ENCODE measurements at regions not wholly inside any gene's neighbourhood (a gene's known extent, or its start where the extent isn't known, plus 50 kb on each side); places are given as distances from the start of the nearest gene placed in this dataset.

DNA sequence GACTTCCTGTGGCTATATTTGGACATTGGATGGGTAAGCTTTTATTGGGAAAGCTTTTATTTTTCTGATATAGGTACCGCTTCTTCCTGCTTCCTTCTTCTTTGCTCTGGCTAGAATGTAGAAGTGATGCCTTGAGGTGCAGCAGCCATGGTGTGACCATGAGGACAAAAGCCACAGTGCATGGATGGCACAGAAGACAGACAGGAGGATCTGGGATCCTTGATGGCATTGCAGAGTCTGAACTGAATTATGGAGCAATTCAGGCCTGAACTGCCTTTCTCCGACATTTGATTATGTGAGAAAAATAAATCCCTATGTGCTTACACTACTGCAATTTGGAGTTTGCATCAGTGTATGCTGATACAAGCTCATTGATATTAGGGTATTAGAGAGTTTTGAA lies 191.3 kb upstream of the CRY1 start:
- DNase-seq: no peak

DNA sequence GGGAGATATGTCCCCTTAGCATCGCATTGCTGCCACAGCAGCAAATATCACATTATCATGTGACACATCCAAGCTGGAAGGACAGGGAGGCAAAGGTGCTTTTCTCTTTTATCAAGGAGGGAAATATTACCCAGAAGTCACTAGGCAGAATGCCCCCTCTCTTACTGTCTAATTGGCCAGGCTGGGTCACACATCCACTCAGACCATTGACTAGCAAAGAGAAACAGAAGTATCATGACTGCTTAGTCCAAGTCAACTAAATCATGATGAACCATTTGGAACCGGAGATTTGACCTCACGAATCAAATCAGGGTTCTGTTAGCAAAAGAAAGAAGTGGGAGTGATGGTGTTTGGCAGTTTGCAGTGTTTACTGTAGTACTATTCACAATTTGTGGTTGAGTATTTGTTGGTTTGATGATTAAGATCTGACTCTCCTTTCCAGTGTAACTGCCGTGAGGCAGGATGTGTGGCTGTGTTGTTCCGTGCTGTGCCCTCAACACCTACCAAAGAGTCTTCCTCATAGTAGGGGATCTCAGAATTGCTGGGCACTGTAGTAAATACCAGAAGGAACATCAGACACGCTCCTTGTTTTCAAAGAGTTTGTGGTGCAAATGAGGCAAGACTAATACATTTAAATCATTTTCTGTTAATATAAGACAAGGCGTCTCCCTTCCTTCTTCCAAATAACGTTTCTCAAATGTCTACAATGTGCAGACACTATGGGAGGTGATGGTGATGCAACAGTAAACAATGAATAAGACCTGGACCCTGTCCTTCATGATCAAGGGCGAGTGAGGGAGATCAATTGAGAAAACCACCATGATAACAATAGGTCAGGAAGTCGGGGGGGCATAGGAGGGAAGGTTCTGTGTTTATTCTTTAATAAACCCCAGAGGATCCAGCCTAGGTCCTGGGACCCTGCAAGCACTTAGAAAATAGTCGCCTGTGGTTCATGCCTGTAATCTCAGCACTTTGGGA lies 194.4 kb upstream of the CRY1 start:
- DNase-seq: peak; percentile 0

DNA sequence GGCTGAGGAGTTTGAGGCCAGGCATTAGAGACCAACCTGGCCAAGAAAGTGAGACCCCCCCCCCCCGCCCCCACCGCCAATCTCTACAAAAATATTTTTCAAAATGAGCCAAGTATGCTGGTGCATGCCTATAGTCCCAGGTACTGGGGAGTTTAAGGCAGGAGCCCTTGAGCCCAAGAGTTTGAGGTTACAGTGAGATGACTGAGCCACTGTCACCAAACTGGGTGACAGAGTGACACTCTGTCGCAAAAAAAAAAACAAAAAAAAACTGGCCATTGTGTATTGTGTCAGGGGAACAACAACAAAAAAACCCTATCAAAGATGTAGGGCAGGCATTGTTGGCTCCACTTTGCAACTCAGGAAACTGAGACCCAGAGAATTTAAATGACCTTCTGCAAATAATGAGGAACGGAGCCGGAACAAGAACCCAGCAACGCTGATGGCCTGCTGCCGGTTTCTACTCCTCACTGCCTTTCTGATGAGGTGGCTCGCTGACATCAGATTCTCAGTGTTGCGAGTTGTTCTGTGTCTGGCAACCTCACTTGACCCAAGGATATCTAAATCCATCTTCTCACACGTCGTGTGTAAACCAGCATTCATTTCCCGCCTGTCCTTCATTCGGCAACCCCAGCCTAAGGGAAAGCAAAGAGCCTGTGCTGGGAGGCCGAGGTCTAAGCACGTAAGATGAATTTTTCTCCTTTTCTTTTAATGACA lies 195.2 kb upstream of the CRY1 start:
- DNase-seq: no peak

DNA sequence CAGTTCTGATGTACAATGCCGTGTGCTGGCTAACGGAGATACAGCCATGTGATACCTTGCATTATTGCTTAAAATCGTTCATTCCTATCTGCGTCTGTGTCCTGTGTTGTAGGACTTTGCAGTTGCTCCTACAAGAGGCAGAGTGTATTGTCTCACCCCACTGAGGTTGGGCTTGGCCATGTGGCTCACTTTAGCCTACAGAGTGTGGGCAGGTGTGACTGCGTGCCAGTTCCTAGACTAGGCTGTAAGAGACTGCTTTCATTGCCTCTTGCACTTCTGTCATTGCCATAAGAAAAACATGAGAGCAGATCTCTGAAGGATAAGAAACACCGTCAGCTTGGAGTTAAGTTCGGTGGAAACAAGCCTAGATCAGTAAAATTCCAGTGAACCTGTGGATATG lies 197.7 kb upstream of the CRY1 start:
- DNase-seq: no peak

DNA sequence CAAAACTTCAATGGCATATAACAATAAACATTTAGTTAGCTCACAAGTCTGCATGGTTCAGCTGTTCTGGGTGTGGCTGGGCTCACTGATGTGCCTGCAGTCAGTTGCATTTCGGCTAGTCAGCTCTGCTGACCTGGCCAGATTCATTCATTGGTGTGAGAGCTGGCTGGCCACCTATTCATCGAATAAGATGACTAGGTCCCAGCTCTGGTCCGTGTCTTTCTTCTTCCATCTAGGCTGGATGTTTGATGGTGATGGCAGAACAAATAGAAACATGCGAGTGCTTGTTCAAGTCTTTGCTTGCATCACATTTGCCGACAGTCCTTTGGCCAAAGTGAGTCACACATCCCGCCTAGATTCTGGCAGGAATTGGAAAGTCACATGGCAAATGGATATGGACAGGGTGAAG lies 203.3 kb upstream of the CRY1 start:
- DNase-seq: no peak

DNA sequence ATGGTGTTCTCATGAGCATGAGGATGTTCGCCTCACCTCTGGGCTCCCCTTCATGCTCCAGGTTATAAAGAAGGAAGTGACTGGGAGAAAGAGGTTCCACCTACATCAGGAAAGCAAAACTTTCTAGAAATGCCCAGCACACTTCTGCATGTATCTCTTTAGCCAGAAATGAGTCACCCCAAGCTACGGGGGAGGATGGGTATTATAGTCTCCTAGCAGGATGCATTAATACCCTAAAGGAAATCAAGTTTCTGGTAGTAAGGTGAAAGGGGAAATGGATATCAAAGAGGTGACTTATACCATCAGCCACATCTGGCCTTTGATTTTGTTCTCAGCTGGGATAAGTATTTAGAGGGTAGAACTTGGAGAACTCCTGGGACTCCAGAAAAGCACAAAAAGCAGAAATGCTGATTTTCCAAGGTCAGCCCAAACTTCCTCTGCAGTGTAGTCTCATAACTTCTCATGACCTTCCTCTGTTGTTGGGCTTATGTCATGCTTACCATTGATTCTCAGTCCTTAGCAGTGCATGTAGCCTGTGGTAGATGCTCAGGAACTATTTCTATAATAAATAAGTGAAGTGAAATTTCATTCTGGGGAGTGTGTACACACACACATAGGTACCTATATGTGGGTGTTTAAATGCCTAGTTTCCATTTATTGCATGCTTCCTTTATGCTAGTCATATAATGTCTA lies 209.4 kb upstream of the CRY1 start:
- no peak for DNase-seq

DNA sequence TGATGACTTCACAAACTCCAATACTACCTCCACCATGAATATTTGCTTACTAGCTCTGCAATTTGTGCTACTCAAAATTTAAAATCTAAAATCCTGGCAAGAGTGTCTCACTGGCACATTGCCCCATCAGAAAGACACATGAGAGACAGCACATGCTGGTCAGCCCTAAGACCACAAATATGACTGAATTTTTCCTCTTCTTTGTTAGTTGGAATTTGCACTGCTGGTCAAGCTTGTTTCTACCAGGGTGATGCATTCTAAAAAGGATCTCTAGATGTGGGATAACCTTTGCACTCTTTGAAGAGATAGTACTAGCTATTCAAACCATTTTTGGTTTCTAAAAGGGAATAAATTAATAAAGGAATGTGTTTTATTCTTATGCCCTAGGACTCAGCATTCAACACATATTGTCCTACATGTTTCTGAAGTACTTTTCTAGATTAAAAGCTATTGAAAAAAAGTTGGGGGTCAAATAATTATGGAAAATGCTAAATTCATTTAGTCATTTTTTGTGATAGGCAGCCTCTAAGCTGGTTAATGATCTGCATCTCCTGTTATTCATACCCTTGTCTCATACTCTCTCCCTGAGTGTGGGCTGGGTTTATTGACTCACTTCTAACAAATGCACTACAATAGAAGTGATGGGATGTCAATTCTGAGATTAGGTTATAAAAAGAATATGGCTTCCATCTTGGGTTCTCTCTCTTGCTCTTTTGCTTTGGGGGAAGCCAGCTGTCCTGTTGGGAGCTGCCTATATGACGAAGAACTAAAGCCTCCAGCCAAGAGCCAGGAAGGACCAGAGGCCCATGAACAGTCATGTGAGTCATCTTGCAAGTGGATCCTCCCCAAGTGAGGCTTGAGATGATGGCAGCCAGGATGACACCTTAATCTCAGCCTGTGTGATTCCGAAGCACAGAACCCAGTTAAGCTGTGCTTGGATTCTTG lies 211.5 kb upstream of the CRY1 start:
- no peak for DNase-seq

DNA sequence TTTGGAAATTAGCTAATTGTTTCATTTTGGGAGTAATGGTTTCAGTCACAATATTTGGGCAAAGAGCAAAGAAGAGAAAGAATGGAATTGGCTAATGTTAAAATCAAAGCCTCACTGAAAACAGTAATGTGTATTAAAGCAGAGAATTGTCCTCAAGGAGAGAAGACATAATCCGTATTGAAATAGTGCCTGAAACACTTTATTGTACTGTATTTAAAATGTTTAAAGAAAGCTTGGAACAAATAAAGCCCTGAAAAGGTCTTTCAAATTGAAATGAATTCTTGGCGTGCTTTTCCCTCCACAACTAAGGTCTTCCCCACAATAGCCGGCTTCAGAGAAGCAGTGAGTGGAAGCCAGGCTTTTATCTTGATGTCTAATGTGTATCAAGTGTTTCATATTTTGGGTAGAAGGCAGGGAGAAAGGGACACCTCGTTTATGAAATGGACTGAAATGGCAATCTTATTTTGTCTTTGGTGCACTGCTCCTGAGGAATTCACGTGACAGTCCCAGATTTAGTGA lies 212.9 kb upstream of the CRY1 start:
- no peak for DNase-seq

DNA sequence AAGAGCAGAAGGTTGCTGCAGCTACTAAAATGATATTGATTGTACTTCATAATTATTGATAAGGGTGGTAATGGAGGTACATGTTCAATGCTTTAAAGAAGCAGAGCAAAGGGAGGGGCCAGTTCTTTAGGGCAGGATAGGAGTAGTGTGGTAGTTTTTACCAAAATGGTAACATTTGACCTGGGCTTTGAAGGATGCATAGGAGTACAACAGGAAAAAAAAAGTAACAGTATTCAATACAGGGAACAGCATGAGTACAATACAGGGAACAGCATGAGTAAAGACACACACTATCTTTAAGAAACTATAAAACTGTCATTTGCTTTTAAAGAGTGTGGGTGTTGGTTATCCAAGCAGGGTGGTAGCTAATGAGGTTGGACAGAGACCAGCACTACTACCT lies 215.0 kb upstream of the CRY1 start:
- DNase-seq: no peak

DNA sequence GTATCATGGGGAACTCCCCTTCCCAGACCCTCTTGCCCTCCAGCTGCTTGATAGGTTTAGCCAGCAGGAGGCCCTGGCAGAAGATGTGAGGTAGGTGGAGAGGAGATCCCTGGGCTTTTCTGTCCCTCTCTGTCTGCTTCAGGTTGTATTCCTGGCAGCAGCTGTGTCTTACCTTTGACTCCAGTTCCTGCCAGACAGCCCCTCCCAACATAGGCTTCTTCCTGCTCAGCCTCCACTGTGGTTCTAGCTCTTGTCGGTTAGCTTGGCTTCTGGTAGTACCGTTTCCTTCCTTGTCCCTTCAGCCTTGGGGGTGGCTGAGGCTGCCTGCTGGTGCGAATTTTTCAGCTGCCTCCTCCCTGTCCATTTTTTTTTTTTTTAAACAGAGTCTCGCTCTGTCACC lies 215.7 kb upstream of the CRY1 start:
- no peak for DNase-seq

DNA sequence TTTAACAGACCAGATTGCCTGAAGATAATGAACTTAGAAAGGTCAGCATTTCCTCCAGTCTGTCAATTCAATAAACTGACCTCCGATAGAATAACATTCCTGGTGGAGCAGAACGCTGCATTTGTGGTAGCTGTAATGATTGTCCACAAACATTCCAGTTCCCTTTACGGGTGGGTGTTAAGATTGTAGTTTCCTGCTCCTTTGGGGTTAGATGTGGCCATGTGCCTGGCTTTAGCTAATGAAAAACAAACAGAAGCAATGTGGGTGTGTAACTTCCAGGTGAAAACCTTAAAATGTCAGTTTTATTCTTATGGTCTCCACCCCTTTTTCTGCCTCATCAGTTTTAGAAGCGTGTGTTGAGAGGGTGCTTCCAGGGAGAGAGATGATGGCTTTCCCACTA lies 217.3 kb upstream of the CRY1 start:
- DNase-seq: no peak

DNA sequence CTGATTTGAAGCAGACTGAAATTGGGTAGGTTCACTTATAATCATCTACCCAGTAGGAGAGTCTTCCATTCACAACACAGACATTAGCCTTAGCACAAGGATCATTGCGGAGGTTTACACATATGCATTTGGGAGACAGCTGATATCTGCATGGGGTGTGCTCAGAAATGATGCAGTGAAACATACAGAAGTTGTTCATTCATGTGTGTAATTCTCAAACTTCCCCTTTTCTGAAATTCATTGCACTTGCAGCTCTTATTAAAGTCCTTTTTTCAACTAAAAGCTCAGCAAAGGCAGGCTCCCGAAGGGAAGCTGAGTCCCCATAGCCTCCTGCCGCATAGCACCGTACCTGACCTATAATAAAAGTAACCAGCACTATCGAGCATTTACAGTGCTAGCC lies 218.3 kb upstream of the CRY1 start:
- no peak for DNase-seq

DNA sequence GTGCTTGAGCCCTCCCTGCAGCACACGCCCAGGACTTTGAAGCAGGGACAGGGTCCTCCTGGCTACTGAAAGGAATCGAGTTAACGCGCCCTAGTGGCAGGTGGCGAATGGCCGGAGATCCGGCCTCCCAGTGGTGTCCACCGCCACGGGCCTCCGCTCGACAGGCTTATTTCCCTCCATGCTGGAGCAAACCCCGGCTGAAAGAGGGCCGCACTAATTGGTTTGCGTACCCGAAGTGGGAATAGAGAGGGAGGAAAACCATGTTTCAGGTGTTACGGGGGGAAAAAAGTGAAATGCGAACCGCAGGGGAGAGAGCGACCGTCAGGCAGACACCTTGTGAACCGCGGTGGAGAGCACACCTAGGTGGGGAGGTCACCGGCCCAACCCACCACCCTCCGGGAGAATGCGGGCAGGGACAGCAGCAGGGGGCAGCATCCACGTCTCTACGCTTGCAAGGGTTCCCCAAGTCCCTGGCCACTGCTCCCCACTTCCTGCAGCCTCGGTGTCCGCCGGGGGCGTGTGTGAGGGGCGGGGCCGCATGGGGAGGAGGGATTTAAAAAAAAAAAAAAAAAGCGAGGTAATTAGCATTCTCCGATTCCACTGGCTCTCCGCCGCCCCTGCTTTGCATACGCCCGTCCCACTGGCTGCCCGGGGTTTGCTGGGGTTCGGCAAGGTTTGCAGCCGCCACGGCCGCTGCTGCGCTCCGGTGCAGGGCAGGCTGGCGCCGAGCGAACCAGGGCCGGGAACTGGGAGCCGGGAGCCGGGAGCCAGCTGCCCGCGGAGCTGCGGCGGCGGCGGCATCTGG lies 224.6 kb upstream of the CRY1 start:
- DNase-seq: peak; percentile 82

DNA sequence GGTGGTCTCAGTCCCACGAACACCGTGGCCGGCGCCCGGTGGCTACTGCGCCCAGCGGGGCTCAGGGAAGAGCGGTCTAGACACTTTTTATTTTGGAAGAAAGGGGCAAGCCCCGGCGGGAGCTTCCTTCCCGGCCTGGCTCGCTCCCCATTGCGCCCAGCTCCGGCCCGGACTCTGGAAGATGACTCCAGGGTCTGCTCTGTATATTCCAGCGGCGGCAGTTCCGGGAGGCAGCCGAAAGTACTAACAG lies 225.1 kb upstream of the CRY1 start:
- no peak for DNase-seq

DNA sequence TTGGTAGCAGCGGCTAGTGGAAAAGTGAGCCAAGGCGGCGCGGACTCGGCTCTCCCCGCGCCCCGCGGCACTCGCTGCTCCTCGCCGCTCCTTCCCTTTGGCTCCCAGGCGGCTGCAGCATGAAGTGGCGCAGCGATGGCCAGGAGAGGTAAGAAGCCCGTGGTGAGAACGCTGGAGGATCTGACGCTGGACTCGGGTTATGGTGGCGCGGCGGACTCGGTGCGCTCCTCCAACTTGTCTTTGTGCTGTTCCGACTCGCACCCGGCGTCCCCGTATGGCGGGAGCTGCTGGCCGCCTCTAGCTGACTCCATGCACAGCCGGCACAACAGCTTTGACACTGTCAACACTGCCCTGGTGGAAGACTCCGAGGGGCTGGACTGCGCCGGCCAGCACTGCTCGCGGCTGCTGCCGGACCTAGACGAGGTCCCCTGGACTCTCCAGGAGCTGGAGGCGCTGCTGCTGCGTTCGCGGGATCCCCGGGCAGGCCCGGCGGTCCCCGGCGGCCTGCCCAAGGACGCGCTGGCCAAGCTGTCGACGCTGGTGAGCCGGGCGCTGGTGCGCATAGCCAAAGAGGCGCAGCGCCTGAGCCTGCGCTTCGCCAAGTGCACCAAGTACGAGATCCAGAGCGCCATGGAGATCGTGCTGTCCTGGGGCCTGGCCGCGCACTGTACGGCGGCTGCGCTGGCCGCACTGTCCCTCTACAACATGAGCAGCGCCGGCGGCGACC lies 225.6 kb upstream of the CRY1 start:
- DNase-seq: peak; percentile 17

DNA sequence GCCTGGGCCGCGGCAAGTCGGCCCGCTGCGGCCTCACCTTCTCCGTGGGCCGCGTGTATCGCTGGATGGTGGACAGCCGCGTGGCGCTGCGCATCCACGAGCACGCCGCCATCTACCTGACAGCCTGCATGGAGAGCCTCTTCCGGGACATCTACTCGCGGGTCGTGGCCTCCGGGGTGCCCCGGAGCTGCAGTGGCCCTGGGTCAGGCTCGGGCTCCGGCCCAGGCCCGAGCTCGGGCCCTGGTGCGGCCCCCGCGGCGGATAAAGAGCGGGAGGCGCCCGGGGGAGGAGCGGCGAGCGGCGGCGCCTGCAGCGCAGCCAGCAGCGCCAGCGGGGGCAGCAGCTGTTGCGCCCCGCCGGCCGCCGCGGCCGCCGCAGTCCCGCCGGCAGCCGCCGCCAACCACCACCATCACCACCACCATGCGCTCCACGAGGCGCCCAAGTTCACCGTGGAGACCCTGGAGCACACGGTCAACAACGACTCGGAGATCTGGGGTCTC lies 226.2 kb upstream of the CRY1 start:
- peak; percentile 19 for DNase-seq

DNA sequence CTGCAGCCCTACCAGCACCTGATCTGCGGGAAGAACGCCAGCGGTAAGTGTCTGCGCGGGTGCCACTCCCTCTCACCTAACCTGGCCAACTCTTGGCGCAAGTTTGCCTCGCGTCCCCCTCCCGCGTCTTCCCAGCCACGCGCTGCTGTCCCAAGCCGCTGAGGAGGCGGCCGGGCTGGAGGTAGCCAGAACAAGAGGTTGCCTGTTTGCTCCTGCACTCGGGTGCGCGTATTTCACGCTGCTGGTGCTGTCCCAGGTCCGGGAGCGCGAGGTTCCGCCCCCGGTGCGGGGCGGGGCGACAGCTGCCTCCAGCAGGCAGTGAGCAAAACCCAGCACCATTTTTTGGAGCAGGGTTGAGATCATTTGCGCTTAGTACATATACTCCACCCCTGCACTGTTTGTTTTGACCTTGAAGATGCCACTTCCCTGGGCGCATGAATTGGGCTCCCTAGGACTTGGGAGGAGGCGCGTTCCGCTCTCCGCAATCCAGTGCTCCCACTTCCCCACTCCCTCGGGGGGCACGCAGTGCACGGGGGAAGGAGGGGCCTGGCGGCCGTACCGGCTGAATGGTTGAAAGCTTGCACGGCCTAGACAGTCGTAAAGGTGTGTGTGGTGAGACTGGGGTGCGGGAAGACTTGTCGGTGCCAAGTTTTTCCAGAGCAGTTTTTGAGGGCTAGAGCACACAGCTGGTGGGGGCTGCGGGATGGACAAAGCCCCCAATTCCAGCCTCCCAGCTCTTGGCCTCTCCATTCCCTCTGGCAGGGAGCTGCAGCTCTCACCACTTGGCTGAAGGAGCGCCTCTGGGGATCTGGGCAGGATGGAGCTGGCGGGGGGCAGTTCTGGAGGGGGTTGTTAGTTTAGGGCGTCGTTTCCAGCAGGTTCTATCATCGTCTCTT lies 226.9 kb upstream of the CRY1 start:
- peak; percentile 81 for DNase-seq

DNA sequence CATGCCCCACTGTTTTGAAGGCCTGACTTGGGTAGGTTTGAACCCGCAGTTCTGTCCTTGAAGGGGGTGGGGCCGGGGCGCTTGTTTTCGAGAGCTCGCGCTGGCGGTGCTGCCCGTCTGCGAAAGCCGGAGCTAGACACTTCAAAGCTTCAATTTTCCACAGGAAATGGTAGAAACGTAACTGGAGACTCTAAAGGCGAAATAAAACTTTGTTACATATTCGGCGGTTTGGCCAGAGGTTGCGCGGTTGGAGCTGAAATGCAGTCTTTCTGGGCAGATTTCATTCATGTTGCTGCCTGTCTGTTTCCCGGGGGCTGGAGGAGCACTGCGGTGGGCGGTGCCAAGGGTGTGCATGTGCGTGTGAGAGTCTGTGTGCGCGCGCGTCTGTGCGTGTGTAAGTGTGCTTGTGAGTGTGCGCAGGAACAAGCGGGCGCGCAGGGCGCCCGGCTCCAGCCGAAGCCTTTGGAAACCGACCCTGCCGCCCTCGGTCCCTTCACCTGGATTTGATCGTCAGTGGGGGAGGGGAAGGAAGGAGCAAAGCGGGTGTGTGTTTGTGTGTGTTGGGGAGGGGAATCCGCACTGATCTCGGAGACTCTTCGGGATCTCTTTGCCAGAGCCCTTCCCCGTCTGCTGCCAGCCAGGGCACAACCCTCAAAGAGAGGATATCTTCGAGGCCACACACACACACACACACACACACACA lies 227.7 kb upstream of the CRY1 start:
- DNase-seq: peak; percentile 80

DNA sequence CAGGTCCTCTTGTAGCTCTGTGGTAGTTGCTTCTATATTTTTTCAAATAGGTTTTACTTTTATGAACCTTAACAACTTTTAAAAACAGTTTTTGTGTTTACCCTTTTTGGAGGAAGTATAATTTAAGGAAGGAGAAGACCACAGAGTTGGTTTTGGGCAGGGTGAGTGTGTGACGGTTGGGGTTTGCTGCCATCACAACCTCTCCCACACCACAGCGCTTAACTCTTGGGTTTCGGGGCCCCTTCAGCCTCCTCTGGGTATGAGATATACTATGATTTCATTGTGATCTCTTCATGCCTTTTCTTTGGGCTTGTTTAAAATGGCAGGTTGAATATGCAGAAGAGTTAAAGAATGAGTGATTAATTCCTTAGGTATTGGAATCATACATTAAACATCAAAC lies 228.7 kb upstream of the CRY1 start:
- DNase-seq: peak; percentile 42
